SW480 (cell line): ENCODE measurements at regions not wholly inside any gene's neighbourhood (a gene's known extent, or its start where the extent isn't known, plus 50 kb on each side); places are given as distances from the start of the nearest gene placed in this dataset.
A peak's percentile ranks its signal among the peaks of the same experiment; 100 is the strongest.

Source experiments
- DNase-seq: peaks from one replicate; pipeline ENCODE4 v3.0.0-alpha.2; 2016; ENCODE audit warnings: low spot score

- no peak for DNase-seq
These were observed 218.3 kb downstream of the TBXT start for GRCh38 chr6:165949324-165949723.

GRCh38 chr6:165944002-165944466, 223.6 kb downstream of the TBXT start:
- no peak for DNase-seq

- no peak for DNase-seq
These were observed 225.9 kb downstream of the TBXT start for GRCh38 chr6:165941786-165942185.

GRCh38 chr6:165941249-165941775, 226.3 kb downstream of the TBXT start:
- DNase-seq, result no peak

- DNase-seq, result no peak
These were observed 227.3 kb downstream of the TBXT start for GRCh38 chr6:165940366-165940765.

DNA sequence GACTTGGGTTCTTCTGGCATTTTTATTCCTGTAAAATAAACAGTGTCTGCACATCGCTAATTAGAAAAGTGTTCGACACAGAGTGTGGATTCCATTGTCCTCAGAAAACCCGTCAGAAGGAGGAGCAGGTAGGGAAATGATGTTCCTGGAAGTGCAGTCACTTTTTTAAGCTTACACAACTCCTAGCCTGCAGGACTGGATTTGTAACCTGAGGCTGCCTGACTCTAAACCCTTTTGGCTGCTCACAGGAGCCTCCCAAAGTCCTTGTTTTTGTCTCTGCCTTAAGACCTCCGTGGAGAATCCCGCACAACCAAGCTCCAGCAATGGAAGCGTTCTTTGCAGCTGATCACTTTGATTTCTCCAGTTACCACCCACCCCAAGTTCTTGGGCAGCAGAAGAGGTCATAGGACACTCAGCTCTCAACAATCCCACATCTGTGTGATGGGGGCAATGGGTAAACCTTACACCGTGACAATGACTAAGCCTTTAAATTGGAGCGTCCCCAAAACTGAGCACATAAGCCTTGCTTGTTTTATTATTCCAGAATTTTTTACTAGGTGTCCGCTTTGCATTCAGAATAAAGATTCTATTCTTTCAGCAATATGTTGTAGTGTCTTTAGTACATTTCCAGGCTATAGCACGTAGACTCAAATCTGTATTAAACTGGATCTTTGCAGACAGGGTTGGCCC, 227.9 kb downstream of the TBXT start:
- no peak for DNase-seq

- DNase-seq, result no peak
These were observed 228.6 kb downstream of the TBXT start for GRCh38 chr6:165939047-165939446.

DNA sequence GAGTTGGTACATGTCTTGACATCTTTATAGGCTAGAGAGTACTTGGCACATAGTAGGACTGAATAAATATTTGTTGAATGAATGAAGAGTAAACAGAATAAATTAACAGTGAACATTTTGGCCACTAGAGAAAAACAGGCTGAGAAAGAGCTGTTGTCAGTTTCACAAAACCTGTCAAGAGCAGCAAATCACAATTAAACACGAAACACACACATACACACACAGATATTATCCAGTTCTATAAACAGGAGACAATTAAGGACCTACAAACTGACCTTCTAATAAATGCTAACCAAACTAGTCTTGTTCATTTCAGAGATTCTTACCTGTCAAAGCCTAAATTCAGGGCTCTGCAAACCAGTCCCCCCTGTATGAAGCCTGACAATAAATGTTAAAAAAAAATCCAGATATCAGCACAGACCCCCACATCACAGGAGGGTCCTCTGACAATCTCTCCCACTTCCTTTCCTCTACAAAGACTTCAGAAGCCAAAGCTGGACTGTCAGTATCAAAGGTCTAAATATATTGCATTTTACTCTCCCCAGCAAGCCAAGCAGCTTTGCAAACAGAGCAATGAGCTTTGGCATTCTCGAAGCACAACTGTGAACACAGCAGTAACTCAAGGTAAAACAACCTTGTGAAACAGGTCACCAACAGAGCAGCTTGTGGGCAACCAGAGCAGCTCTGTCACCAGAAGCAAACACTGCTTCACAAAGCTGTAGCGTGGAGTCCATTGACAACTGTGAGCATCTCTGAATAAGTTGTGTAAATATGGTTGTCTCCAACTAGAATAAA, 229.9 kb downstream of the TBXT start:
- DNase-seq, result no peak

DNA sequence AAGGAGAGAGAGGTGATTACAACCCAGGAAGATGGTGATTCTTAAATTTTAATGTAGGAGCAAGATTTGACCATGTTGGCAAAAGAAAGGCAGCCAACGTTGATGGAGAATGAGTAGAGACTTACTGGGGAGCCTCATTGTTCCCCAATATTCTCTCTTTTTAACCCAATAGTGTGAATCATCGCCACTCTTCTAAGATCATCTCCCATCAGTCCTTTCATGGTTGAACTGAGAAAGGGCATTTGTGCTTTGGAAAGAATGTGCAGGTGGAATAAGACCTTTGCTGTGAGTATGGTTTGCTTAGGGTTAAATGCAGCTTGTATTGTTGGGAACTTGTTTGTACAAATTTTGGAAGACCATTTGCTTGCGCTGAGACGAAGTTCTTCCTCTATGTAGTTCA, 231.0 kb downstream of the TBXT start:
- no peak for DNase-seq

DNA sequence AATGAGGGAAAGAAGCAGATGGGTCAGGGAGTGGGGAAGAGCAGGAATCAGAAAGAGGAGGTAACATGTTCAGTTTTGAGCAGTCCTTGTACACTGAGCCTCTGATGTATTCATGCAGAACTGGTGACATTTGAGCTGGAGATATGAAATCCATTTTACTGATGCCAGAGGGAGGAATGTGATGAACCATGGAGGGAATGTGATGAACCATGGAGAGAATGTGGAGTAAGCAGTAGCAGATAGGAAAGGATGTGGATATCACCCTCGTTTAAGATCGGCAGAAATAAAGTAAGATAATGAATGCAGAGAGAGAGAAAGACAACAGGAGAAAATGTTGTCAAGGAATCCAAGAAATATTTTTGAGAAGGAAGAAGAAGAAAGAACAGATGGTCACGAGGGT, 231.6 kb downstream of the TBXT start:
- DNase-seq, result no peak

- peak; percentile 20 for DNase-seq
These were observed 236.0 kb downstream of the TBXT start for GRCh38 chr6:165931675-165932074.

- no peak for DNase-seq
These were observed 236.9 kb downstream of the TBXT start for GRCh38 chr6:165930668-165931214.

DNA sequence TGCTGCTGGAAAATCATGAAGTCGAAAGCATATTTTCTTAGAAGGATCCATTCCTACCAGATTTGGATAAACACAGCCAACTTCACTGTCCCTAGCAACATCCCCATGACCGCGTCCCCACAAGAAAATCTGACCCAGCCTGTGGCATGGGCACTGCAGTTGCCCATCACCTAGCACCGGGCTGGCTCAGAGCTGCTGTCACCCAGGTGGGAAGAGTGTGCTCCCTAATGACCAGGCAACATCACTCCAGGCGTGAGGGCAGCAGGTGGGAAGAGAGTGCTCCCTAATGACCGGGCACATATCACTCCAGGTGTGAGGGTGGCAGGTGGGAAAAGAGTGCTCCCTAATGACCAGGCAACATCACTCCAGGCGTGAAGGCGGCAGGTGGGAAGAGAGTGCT, 238.0 kb downstream of the TBXT start:
- no peak for DNase-seq

DNA sequence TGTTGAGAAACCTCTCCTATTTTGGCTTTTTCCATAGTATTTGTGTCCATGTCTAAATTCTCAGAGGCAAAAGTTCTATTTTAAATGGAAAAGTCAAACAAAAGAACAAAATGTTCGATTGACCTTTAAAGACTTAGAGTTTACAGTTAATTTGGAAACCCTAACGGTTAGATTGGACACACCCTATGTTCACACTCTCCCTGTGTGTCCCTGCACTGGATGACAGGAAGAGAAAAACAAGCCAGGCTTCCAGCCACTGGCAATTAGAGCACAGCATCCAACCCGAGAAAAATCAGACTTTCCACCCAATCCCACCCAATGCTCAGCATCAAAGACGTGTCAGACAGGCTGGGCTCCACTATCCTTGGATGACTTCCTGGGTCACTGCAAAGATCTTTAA, 241.3 kb downstream of the TBXT start:
- DNase-seq, result no peak

DNA sequence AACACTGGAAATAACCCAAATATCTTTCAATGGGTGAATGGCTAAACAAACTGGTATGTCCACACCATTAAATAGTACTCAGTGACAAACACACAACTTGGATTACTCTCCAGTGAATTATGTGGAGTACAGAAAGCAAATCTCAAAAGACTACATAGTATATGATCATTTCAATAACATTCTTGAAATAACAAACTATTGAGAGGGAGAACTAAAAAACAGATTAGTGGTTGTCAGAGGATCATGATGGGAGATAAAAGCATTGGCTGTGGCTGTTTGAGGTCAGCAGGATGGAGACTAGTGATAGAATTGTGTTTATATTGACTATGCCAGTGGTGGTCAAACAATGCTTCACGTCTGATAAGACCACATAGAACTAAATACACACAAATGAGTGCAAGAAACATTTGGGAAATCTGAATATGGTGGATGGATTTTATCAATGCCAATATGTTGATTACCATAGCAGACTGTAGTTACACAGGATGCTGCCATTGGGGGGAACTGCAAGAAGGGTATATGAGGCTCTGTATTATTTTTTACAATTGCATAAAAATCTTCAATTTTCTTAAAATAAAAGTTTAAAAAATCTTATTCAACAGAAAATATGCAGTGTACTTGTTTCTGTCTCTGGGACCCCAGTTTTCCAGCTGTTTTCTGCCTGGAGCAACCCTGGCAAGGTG, 242.0 kb downstream of the TBXT start:
- no peak for DNase-seq

DNA sequence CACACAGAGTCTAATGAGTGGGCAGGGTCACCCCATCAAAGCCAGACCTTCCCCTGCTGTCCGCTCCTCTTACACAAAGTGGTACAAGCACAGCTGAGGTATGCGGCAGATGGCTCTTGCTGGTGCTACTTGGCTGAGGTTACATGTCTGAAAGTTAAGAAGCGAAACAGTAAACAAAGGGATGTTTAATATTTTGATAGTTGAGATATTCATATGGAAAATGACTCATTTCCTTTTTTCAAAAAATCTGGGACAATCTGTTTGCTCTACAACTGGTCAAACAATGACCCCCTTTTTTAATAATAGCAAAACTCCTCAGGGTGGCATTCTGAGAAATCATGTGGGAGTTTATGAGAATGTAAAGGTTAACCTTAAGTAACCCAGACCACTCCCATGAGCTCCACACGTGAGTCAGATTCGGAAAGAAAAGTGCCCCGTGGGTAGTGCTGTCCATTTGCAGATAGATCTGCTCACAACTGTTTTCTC, 245.3 kb downstream of the TBXT start:
- peak; percentile 34 for DNase-seq

DNA sequence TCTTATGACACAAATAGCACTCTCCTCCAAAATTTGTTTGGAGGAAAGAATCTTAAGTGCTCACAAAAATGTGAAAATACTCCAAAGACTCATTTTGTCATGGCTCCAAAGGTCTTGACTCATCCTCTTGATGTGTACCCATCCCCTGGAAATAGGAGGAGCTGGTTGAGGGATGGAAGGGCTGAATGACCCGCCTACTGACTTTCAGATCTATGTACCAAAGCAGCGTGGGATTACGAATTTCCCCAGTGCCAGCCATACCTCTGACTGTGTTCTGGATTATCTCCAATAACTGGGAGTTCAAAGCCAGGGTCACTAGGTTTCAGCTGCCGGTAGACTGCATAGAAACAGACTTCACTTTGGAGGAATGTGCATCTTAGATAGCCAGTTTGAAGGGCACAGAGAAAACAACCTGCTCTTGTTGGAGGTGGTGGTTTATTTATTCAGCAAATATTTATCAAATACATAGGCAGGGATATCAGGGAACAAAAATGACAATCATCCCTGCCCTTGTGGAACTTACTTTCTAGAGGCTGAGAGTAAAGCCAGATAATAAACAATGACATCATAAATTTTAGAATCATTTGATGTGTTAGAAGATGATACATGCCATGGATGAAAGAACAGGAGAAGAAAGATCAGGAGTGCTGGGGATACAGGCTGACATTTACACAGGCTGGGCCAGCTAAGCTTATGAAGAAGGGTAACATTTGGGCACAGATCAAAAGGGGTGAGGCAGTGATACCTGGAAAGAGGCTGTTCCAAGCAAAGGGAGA, 246.6 kb downstream of the TBXT start:
- no peak for DNase-seq

DNA sequence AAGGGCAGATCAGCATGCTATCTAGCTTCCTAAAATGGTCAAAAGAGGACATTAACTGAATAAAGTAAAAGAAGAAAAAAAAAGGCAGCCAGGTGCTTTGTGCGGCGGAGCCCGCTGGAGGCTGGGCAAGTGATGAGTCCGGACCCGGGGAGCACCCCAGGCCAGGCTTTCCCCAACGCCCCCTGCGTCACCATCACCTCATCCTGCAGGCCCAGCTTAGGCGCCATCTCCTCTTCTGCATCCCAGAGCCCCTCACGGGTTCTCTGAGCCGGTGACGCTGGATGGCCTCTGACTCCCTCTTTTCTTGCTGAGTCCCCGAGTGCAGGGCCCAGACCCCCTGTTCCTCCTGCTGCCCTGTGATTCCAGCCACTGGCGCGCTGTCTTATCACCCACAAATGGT, 250.1 kb downstream of the TBXT start:
- no peak for DNase-seq

DNA sequence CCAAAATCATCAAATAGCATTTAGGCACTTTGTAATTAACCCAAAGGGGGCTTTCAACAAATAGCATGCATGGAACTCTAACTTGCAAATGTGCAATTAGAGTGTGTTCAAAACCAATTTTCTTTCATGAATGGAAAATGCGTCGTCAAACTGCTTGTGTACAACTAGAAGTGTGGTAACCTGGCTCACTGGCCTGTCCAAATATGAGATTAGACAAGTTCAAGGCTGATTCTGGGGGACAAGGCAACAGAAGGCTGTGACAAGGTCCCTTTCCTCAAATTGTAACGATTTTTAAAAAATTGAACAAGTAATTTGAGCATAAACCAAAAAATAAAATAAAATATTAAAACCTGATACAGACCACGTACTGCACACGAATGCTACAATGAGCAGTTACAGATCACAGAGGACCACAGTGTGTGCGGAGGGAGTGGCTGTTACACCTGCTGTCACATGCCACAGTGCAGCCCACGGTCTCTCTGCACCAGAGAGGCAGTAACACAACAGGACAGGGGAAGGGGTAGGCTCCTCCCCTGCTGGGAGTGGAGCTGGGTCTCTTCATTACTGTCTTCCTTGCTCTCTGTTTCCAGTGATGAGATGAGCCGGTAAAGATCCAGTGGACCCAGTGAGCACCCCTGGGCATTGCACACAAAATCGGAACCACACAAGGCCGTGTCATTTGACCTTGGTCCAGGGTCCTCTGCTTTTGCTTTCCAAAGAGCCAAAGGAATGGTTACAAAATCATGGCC, 252.2 kb upstream of the PDE10A start:
- no peak for DNase-seq

- no peak for DNase-seq
These were observed 250.9 kb upstream of the PDE10A start for GRCh38 chr6:165913676-165914570.
